ENCODE measurements at regions not wholly inside any gene's neighbourhood (a gene's known extent, or its start where the extent isn't known, plus 50 kb on each side); places are given as distances from the start of the nearest gene placed in this dataset.

GRCh38 chr13:89940383-89940782 lies 1407.1 kb upstream of the MIR17HG start:
- no peaks in the 10 kb centered on the region for H3K36me3 ChIP-seq (ENCODE audit: control insufficient read depth in 4 of 4, insufficient read depth in 3 of 4, low read depth in 1 of 4, low read length in 3 of 4)
- 65% methylated on average over 1 of the region's 1 CpG for WGBS
- H3K4me3 ChIP-seq (ENCODE audit: low read depth in 1 of 3, low read length in 3 of 3): no peak overlapping the region
- H3K27me3 ChIP-seq (ENCODE audit: control insufficient read depth in 4 of 4, insufficient read depth in 4 of 4, low read length in 3 of 4): no peaks in the 10 kb centered on the region
- no peak for DNase-seq (ENCODE audit: low spot score)
- no peaks in the 10 kb centered on the region for H3K9me3 ChIP-seq (ENCODE audit: control insufficient read depth in 4 of 4, low read length in 3 of 4)
- H3K4me1 ChIP-seq (ENCODE audit: control insufficient read depth in 4 of 4, insufficient read depth in 4 of 4, low read length in 3 of 4): no peaks in the 10 kb centered on the region
- H3K9ac ChIP-seq (ENCODE audit: low read depth in 1 of 2, low read length in 2 of 2): no peak overlapping the region
- no peak for TF ChIP-seq SP1 (IDR thresholded peaks at IDR 0.05)
- TF ChIP-seq JUND (IDR thresholded peaks at IDR 0.05): no peak
- no peak for TF ChIP-seq CTCF (IDR thresholded peaks at IDR 0.05; ENCODE audit: low read depth, low read length, missing input control)
- TF ChIP-seq GABPA (IDR thresholded peaks at IDR 0.05 in 1 of 2, conservative IDR thresholded peaks at IDR 0.05 in 1 of 2): no peak
- TF ChIP-seq HNF4G (IDR thresholded peaks at IDR 0.05): no peak
- TF ChIP-seq RAD21 (IDR thresholded peaks at IDR 0.05): no peak
- TF ChIP-seq RXRA (IDR thresholded peaks at IDR 0.05): no peak
- no peak for TF ChIP-seq YY1 (IDR thresholded peaks at IDR 0.05)
- no peak for TF ChIP-seq EGR1 (IDR thresholded peaks at IDR 0.05; ENCODE audit: low read depth in 2 of 2)
- TF ChIP-seq MAX (IDR thresholded peaks at IDR 0.05): no peak
- no peak for TF ChIP-seq FOXA1 (IDR thresholded peaks at IDR 0.05)
- TF ChIP-seq TAF1 (conservative IDR thresholded peaks at IDR 0.05): no peak
- TF ChIP-seq REST (IDR thresholded peaks at IDR 0.05): no peak
- no peak for TF ChIP-seq ZBTB33 (IDR thresholded peaks at IDR 0.05)
- H3K27ac ChIP-seq (ENCODE audit: low read depth in 1 of 2, low read length in 2 of 2): no peak overlapping the region

GRCh38 chr13:89943139-89943538 lies 1404.3 kb upstream of the MIR17HG start:
- H3K9ac ChIP-seq (ENCODE audit: low read depth in 1 of 2, low read length in 2 of 2): no peak overlapping the region
- TF ChIP-seq NR2F2 (IDR thresholded peaks at IDR 0.05): no peak
- TF ChIP-seq CTCF (IDR thresholded peaks at IDR 0.05; ENCODE audit: low read depth, low read length, missing input control): no peak
- TF ChIP-seq GABPA (IDR thresholded peaks at IDR 0.05 in 1 of 2, conservative IDR thresholded peaks at IDR 0.05 in 1 of 2): no peak
- no peak for TF ChIP-seq MAX (IDR thresholded peaks at IDR 0.05)
- no peak for TF ChIP-seq JUND (IDR thresholded peaks at IDR 0.05)
- no peak for TF ChIP-seq REST (IDR thresholded peaks at IDR 0.05)
- TF ChIP-seq FOXA1 (IDR thresholded peaks at IDR 0.05): no peak
- TF ChIP-seq FOXA2 (IDR thresholded peaks at IDR 0.05): no peak
- TF ChIP-seq HNF4A (conservative IDR thresholded peaks at IDR 0.05): no peak
- no peak for TF ChIP-seq HNF4G (IDR thresholded peaks at IDR 0.05)

More at GRCh38 chr13:89943139-89943538, 1404.3 kb upstream of the MIR17HG start:
- Histone ChIP-seq H3K27me3 (ENCODE audit: control insufficient read depth in 4 of 4, insufficient read depth in 4 of 4, low read length in 3 of 4) (no peaks in the 10 kb centered on the region), H3K4me3 (ENCODE audit: low read depth in 1 of 3, low read length in 3 of 3) (no peak overlapping the region), H3K36me3 (ENCODE audit: control insufficient read depth in 4 of 4, insufficient read depth in 3 of 4, low read depth in 1 of 4, low read length in 3 of 4) (no peaks in the 10 kb centered on the region), H3K27ac (ENCODE audit: low read depth in 1 of 2, low read length in 2 of 2) (no peak overlapping the region), H3K9me3 (ENCODE audit: control insufficient read depth in 4 of 4, low read length in 3 of 4) (no peaks in the 10 kb centered on the region), H3K4me1 (ENCODE audit: control insufficient read depth in 4 of 4, insufficient read depth in 4 of 4, low read length in 3 of 4) (no peaks in the 10 kb centered on the region)
- DNase-seq (ENCODE audit: low spot score): no peak

Measured in liver (tissue), 8 donors.